HepG2 (cell line): ENCODE measurements at regions not wholly inside any gene's neighbourhood (a gene's known extent, or its start where the extent isn't known, plus 50 kb on each side); places are given as distances from the start of the nearest gene placed in this dataset.

Experiments
- ATAC-seq: fragments of 200-7000 bp; cut with Tn5 transposase; 3 replicates; pipeline ENCODE4 v1.9.1; 2020; ENCODE audit warnings: mild to moderate bottlenecking, moderate library complexity
- BruUV-seq: library from RNA; stranded (reverse); fragments of 400-500 nt; replicated peaks from 2 replicates; lab custom pipeline; 2021; lab: Mats Ljungman, UMichigan
- CTCF ChIA-PET: fragments of 300-600 bp; formaldehyde crosslinking; extraction: SDS; loops from one replicate; lab custom pipeline; 2021; ENCODE audit warnings: low total read pairs, inconsistent platforms, low intra/inter-chr PET ratio; lab: Yijun Ruan, JAX
- POLR2A ChIA-PET: fragments of 350-600 bp; sonication (Branson Sonifier 250); formaldehyde crosslinking; loops from one replicate; lab custom pipeline; 2020; ENCODE audit warnings: antibody characterized with exemption, inconsistent platforms; lab: Yijun Ruan, JAX
- DNase-seq: peaks from one replicate; pipeline ENCODE4 v3.0.0-alpha.2; 2015; ENCODE audit warnings: low spot score
- FAIRE-seq: peaks from 3 replicates; lab custom pipeline; 2011; peaks lifted over from hg19 to GRCh38; lab: Jason Lieb, UNC
- H2AFZ ChIP-seq: one replicate; pipeline ENCODE4 v1.6.1; 2011; ENCODE audit warnings: low read length, inconsistent platforms
- H3K27ac ChIP-seq: fragments of 300-600 bp; 3 replicates; pipeline ENCODE4 v1.8.0; 2011; ENCODE audit warnings: mixed run types, mild to moderate bottlenecking, mixed read lengths, low read length, inconsistent platforms; ENCODE audit not compliant: insufficient read depth; ENCODE audit errors: extremely low read length
- H3K27me3 ChIP-seq, 2 experiments: fragments of 200-600 bp in 1 of 2; 2 replicates in 1 of 2; 3 replicates in 1 of 2; pipeline versions ENCODE4 v1.6.0 to v1.8.0; 2011; ENCODE audit warnings: low read length in 2 of 2, mild to moderate bottlenecking in 2 of 2, moderate library complexity in 2 of 2, inconsistent platforms in 1 of 2; ENCODE audit not compliant: insufficient read depth in 2 of 2, control insufficient read depth in 1 of 2
- H3K36me3 ChIP-seq, 2 experiments: fragments of 200-600 bp in 1 of 2; replicated peaks in 1 of 2; 2 replicates in 1 of 2; 3 replicates in 1 of 2; pipeline versions ENCODE4 v1.5.1 to v1.8.0; 2011; ENCODE audit warnings: low read length in 2 of 2, inconsistent platforms in 1 of 2; ENCODE audit not compliant: insufficient read depth in 2 of 2, control insufficient read depth in 1 of 2
- H3K4me1 ChIP-seq: 2 replicates; pipeline ENCODE4 v1.5.1; 2012; ENCODE audit warnings: low read length, inconsistent platforms; ENCODE audit not compliant: insufficient read depth
- H3K4me2 ChIP-seq: 2 replicates; pipeline ENCODE4 v1.6.0; 2011; ENCODE audit warnings: low read depth, low read length, inconsistent platforms
- H3K4me3 ChIP-seq, 3 experiments: fragments of 200-600 bp in 1 of 3; sonication (generic), shearing (Covaris generic) in 1 of 3; replicated peaks in 1 of 3; 2 replicates each; pipeline ENCODE4 v1.5.1; 2011 to 2016; ENCODE audit warnings: low read length in 3 of 3, inconsistent platforms in 2 of 3, low read depth in 2 of 3, mild to moderate bottlenecking in 2 of 3, control low read depth in 1 of 3, mixed read lengths in 1 of 3; ENCODE audit not compliant: insufficient read depth in 1 of 3
- H3K79me2 ChIP-seq: one replicate; pipeline ENCODE4 v1.6.1; 2011; ENCODE audit warnings: low read length, inconsistent platforms; ENCODE audit not compliant: insufficient read depth
- H3K9ac ChIP-seq: 2 replicates; pipeline ENCODE4 v1.6.0; 2011; ENCODE audit warnings: mild to moderate bottlenecking, low read depth, low read length, inconsistent platforms; ENCODE audit not compliant: insufficient read depth
- H3K9me3 ChIP-seq: 2 replicates; pipeline ENCODE4 v1.5.1; 2012; ENCODE audit warnings: mild to moderate bottlenecking, low read length
- H4K20me1 ChIP-seq: 2 replicates; pipeline ENCODE4 v1.6.0; 2011; ENCODE audit warnings: inconsistent platforms, mild to moderate bottlenecking, low read length, moderate library complexity; ENCODE audit not compliant: insufficient read depth
- CEBPB ChIP-seq: IDR thresholded peaks from 2 replicates; pipeline ENCODE4 v1.6.1; 2011; ENCODE audit warnings: low read depth, low read length, improper control_type of control experiment, borderline replicate concordance
- HES4 ChIP-seq: sonication (generic); formaldehyde crosslinking; IDR thresholded peaks from 2 replicates; pipeline ENCODE4 v1.9.0; 2021; ENCODE audit warnings: mild to moderate bottlenecking, missing genetic modification reagents, borderline replicate concordance
- HNRNPK ChIP-seq: fragments of 200-400 bp; formaldehyde crosslinking; IDR thresholded peaks from 2 replicates; pipeline ENCODE4 v1.6.1; 2018; ENCODE audit warnings: low read length, low read depth, moderate library complexity, mild to moderate bottlenecking; ENCODE audit not compliant: poor library complexity, severe bottlenecking
- HNRNPUL1 ChIP-seq: fragments of 200-400 bp; formaldehyde crosslinking; IDR thresholded peaks from 2 replicates; pipeline ENCODE4 v1.6.1; 2017; ENCODE audit warnings: low read depth, mild to moderate bottlenecking, low read length, moderate library complexity
- KDM2A ChIP-seq: sonication (generic); formaldehyde crosslinking; IDR thresholded peaks from 2 replicates; pipeline ENCODE4 v1.4.0; 2020; ENCODE audit warnings: low read depth, missing genetic modification reagents, borderline replicate concordance
- NR2F6 ChIP-seq, 2 experiments: IDR thresholded peaks; 2 replicates each; pipeline ENCODE4 v1.6.1; 2016; ENCODE audit warnings: antibody characterized with exemption in 1 of 2, mild to moderate bottlenecking in 1 of 2
- RBFOX2 ChIP-seq: fragments of 200-400 bp; formaldehyde crosslinking; IDR thresholded peaks from 2 replicates; pipeline ENCODE4 v1.6.1; 2017; ENCODE audit warnings: low read depth, mild to moderate bottlenecking, low read length
- RFX5 ChIP-seq: IDR thresholded peaks from 2 replicates; pipeline ENCODE4 v1.6.1; 2011; ENCODE audit warnings: low read depth, low read length, improper control_type of control experiment
- TCF7 ChIP-seq: sonication (generic); IDR thresholded peaks from 2 replicates; pipeline ENCODE4 v1.6.1; 2016; ENCODE audit warnings: antibody characterized with exemption, low read depth
- ZNF451 ChIP-seq: sonication (generic); formaldehyde crosslinking; IDR thresholded peaks from 2 replicates; pipeline ENCODE4 v1.5.0; 2020; ENCODE audit warnings: mild to moderate bottlenecking, missing genetic modification reagents
- ZNF577 ChIP-seq: sonication (generic); formaldehyde crosslinking; IDR thresholded peaks from 2 replicates; pipeline ENCODE4 v1.4.0; 2020; ENCODE audit warnings: mild to moderate bottlenecking, low read depth, missing genetic modification reagents, borderline replicate concordance
- ZNF720 ChIP-seq: sonication (generic); formaldehyde crosslinking; IDR thresholded peaks from 2 replicates; pipeline ENCODE4 v1.4.0; 2020; ENCODE audit warnings: missing genetic modification reagents
- ZSCAN25 ChIP-seq: sonication (generic); formaldehyde crosslinking; IDR thresholded peaks from 2 replicates; pipeline ENCODE4 v1.8.0; 2022; ENCODE audit warnings: mild to moderate bottlenecking, missing genetic modification reagents
- WGBS: methylation state at CpG from one replicate; pipeline ENCODE4 v1.1.6; 2017; ENCODE audit warnings: low lambda C conversion rate; 5-methylcytosine and 5-hydroxymethylcytosine counted together
- in situ Hi-C: cut with HindIII; loops from 2 replicates; pipeline ENCODE4 v1.10.0; 2017; ENCODE audit warnings: low pct_unique_long_range_greater_than_20kb; ENCODE audit not compliant: extremely low pct_ligation_motif_present
- intact Hi-C: fragments of 100-400 bp; cut with micrococcal nuclease; formaldehyde crosslinking; loops from one replicate; pipeline ENCODE4 v1.10.0; 2022; ENCODE audit not compliant: unreplicated experiment
- TF ChIP-seq, protein P1 (sequence below): sonication (generic); formaldehyde crosslinking; conservative IDR thresholded peaks from 2 replicates; pipeline ENCODE4 v1.8.0; 2022; ENCODE audit warnings: low read depth, missing genetic modification reagents
- TF ChIP-seq, protein P2 (sequence below): sonication (generic); formaldehyde crosslinking; IDR thresholded peaks from 2 replicates; pipeline ENCODE4 v1.4.0; 2020; ENCODE audit warnings: missing genetic modification reagents

DNA sequence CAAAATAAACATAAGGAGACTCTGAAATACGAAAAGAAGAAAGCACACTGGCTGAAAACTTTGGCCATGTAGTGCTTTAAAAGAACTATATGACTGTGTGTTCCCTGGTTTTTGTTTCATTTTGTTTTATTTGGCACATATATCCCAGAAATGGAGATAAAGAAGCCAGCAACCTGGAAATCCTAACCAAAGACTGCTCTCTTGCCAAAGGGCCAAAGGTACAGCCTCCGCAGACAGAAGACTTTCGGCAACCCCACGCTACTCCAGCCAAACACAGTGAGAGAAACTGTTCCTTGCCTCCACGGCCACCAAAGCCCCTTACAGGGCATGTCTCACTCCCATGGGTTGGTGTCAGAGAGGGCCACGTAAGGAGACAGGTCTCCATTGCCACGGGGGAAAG is 381.2 kb upstream of the NETO1 start (continued):
- TF ChIP-seq, protein P1, sequence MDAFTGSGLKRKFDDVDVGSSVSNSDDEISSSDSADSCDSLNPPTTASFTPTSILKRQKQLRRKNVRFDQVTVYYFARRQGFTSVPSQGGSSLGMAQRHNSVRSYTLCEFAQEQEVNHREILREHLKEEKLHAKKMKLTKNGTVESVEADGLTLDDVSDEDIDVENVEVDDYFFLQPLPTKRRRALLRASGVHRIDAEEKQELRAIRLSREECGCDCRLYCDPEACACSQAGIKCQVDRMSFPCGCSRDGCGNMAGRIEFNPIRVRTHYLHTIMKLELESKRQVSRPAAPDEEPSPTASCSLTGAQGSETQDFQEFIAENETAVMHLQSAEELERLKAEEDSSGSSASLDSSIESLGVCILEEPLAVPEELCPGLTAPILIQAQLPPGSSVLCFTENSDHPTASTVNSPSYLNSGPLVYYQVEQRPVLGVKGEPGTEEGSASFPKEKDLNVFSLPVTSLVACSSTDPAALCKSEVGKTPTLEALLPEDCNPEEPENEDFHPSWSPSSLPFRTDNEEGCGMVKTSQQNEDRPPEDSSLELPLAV (CRISPR knock-in tag) = no peak
- no peak for TF ChIP-seq HES4 (CRISPR knock-in tag)

DNA sequence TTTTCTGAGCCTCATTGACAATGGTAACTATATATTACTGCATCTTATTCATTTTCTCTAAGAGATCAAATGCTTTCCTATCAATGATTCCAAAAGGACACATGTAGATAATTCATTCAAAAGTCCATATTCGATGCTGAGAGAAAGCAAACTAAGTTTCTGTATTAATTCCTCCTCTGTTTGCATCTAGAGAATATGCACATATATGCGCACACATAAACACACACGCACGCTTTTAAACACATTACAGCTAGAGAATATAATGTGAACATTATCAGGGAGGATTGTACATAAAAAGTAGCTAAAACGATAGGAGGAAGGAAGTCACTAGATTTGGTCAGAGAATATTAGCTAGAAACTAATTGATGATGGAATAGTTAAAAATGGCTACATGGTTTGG is 379.0 kb upstream of the NETO1 start:
- no peaks in the 10 kb centered on the region for H3K36me3 ChIP-seq
- no peak overlapping the region for H3K4me3 ChIP-seq
- no peaks in the 10 kb centered on the region for H3K79me2 ChIP-seq
- ATAC-seq = no peak
- POLR2A ChIA-PET = no interaction called here
- intact Hi-C loops = no loop called here
- CTCF ChIA-PET = no interaction called here
- H3K27me3 ChIP-seq = no peaks in the 10 kb centered on the region
- no peak for FAIRE-seq
- no peaks in the 10 kb centered on the region for H3K9me3 ChIP-seq
- H2AFZ ChIP-seq = no peak overlapping the region
- BruUV-seq = no TSS peak
- no peaks in the 10 kb centered on the region for H4K20me1 ChIP-seq
- H3K27ac ChIP-seq = no peak overlapping the region
- no peak for TF ChIP-seq HNRNPUL1
- TF ChIP-seq ZNF451 (CRISPR knock-in tag) = no peak
- TF ChIP-seq TCF7 = no peak
- no peak for TF ChIP-seq RBFOX2
- no peak for TF ChIP-seq ZNF577 (CRISPR knock-in tag)
- TF ChIP-seq HNRNPK = no peak
- no peak for TF ChIP-seq KDM2A (CRISPR knock-in tag)
- TF ChIP-seq, protein P2, sequence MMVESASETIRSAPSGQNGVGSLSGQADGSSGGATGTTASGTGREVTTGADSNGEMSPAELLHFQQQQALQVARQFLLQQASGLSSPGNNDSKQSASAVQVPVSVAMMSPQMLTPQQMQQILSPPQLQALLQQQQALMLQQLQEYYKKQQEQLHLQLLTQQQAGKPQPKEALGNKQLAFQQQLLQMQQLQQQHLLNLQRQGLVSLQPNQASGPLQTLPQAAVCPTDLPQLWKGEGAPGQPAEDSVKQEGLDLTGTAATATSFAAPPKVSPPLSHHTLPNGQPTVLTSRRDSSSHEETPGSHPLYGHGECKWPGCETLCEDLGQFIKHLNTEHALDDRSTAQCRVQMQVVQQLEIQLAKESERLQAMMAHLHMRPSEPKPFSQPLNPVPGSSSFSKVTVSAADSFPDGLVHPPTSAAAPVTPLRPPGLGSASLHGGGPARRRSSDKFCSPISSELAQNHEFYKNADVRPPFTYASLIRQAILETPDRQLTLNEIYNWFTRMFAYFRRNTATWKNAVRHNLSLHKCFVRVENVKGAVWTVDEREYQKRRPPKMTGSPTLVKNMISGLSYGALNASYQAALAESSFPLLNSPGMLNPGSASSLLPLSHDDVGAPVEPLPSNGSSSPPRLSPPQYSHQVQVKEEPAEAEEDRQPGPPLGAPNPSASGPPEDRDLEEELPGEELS = no peak
- TF ChIP-seq RFX5 = no peak
- TF ChIP-seq CEBPB = no peak
- TF ChIP-seq NR2F6 (IDR thresholded peaks at IDR 0.05) = no peak
- no peak for TF ChIP-seq NR2F6 (CRISPR knock-in tag; IDR thresholded peaks at IDR 0.05)
- no peak for TF ChIP-seq ZSCAN25 (CRISPR knock-in tag)
- TF ChIP-seq ZNF720 (CRISPR knock-in tag) = no peak
- TF ChIP-seq, all 625 proteins: peak for 0
- WGBS = 26% methylated on average over 5 of the region's 5 CpGs
- no peaks in the 10 kb centered on the region for H3K4me1 ChIP-seq
- H3K4me2 ChIP-seq = no peak overlapping the region
- DNase-seq = no peak
- no peak overlapping the region for H3K9ac ChIP-seq
- in situ Hi-C loops = no loop called here
